Gastroesophageal sphincter (tissue), 4 donors: ENCODE measurements at regions not wholly inside any gene's neighbourhood (a gene's known extent, or its start where the extent isn't known, plus 50 kb on each side); places are given as distances from the start of the nearest gene placed in this dataset.

Source experiments
- ATAC-seq: fragments of 150-250 bp; one replicate; pipeline ENCODE4 v1.9.1; 2016; ENCODE audit warnings: mild to moderate bottlenecking, moderate library complexity
- H3K27ac ChIP-seq, 4 donors: fragments of 200-600 bp; sonication (generic) in 3 of 4; 1 replicate in 3 of 4; 2 replicates in 1 of 4; pipeline ENCODE4 v1.5.1; 2016 to 2019
- H3K27me3 ChIP-seq: fragments of 200-600 bp; sonication (generic); one replicate; pipeline ENCODE4 v1.5.1; 2019
- H3K36me3 ChIP-seq, 2 donors: fragments of 200-600 bp; sonication (generic); one replicate each; pipeline ENCODE4 v1.5.1; 2019; ENCODE audit warnings: control low read depth in 1 of 2
- H3K4me1 ChIP-seq, 3 donors: fragments of 200-600 bp; sonication (generic); 1 replicate in 2 of 3; 2 replicates in 1 of 3; pipeline ENCODE4 v1.5.1; 2016 to 2019; ENCODE audit warnings: control low read depth in 2 of 3
- H3K4me3 ChIP-seq, 2 donors: fragments of 200-600 bp; sonication (generic); one replicate each; pipeline ENCODE4 v1.5.1; 2019; ENCODE audit warnings: mild to moderate bottlenecking in 1 of 2, moderate library complexity in 1 of 2
- H3K9me3 ChIP-seq, 3 donors: fragments of 200-600 bp; sonication (generic); one replicate each; pipeline ENCODE4 v1.5.1; 2017 to 2019; ENCODE audit warnings: control low read depth in 2 of 3
- CTCF ChIP-seq, 4 experiments: fragments of 200-600 bp in 2 of 4; fragments of 450-650 bp in 2 of 4; sonication (generic) in 1 of 4; IDR thresholded peaks; one replicate each; pipeline ENCODE4 v1.5.1; 2017 to 2019; ENCODE audit warnings: antibody characterized with exemption in 4 of 4, mild to moderate bottlenecking in 2 of 4, moderate library complexity in 2 of 4
- EP300 ChIP-seq: sonication (generic); formaldehyde crosslinking; IDR thresholded peaks from one replicate; pipeline ENCODE4 v1.6.1; 2017; ENCODE audit warnings: antibody characterized with exemption, mild to moderate bottlenecking
- POLR2A ChIP-seq, 2 donors: fragments of 450-650 bp; IDR thresholded peaks; one replicate each; pipeline ENCODE4 v1.6.1; 2017; ENCODE audit warnings: antibody characterized with exemption in 2 of 2, mild to moderate bottlenecking in 2 of 2, moderate library complexity in 1 of 2
- POLR2AphosphoS5 ChIP-seq: sonication (generic); formaldehyde crosslinking; IDR thresholded peaks from one replicate; pipeline ENCODE4 v1.6.1; 2017; ENCODE audit warnings: antibody characterized with exemption
- WGBS, 2 donors: methylation state at CpG; one replicate each; pipeline ENCODE4 v1.1.5; 2018; ENCODE audit warnings: low coverage in 1 of 2; 5-methylcytosine and 5-hydroxymethylcytosine counted together

- no peak for ATAC-seq
- WGBS, 2 donors = 52 to 68% methylated on average over 2 of the region's 2 CpGs
These were observed 254.1 kb upstream of the RXFP2 start for GRCh38 chr13:31485183-31485582.

DNA sequence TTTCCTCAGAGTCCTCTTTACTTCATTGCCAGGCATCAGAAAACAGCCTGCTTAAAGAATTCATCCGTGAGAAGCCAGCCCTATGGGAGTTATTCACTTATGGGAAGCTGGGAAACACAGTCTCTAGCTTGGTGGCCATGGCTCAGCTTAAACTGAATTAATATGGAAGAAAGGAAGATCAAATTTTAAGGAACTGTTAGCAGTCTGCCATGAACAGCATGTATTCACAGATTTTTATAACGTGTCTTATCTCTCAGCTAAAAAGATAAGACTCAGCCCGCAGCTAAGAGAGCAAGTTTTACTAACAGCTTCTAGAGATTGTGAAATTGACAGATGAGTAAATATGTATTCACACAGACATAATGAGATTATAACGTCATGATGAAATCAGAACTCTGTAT lies 253.7 kb upstream of the RXFP2 start:
- no peaks in the 10 kb centered on the region for H3K27me3 ChIP-seq
- no peaks in the 10 kb centered on the region for H3K4me1 ChIP-seq
- ATAC-seq = no peak
- H3K36me3 ChIP-seq = no peaks in the 10 kb centered on the region
- H3K27ac ChIP-seq = no peak overlapping the region
- TF ChIP-seq POLR2A (IDR thresholded peaks at IDR 0.05) (no peak), CTCF (IDR thresholded peaks at IDR 0.05) (no peak), POLR2AphosphoS5 (no peak), EP300 (no peak)
- no peak overlapping the region for H3K4me3 ChIP-seq
- 22 to 41% methylated on average over 4 of the region's 4 CpGs for WGBS, 2 donors
- no peaks in the 10 kb centered on the region for H3K9me3 ChIP-seq

More at GRCh38 chr13:31485183-31485582, 254.1 kb upstream of the RXFP2 start:
- no peak overlapping the region for H3K4me3 ChIP-seq
- no peak overlapping the region for H3K27ac ChIP-seq
- H3K4me1 ChIP-seq = no peaks in the 10 kb centered on the region
- no peaks in the 10 kb centered on the region for H3K9me3 ChIP-seq
- TF ChIP-seq CTCF (IDR thresholded peaks at IDR 0.05) (no peak), EP300 (no peak), POLR2AphosphoS5 (no peak), POLR2A (IDR thresholded peaks at IDR 0.05) (no peak)
- H3K36me3 ChIP-seq = no peaks in the 10 kb centered on the region
- no peaks in the 10 kb centered on the region for H3K27me3 ChIP-seq

DNA sequence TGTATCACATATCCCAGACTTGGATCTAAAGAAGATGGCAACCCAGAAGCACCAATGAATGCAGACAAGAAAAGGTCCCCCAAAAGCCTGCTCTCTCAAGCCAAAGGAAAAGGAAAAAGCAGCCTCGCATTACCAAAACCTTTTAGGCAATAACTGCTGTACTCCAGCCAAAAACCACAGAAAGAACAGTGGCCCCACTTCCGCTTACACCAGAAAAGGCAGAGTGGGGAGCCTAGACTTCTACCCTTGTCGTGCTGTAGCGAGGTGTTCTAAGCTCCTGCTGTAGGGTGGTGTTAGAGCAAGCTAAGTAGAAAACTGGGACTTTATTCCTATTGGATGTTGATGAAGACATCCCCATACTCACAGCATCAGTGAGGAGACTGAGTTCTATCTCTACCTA lies 244.0 kb upstream of the RXFP2 start:
- Histone ChIP-seq H3K27ac (no peak overlapping the region), H3K27me3 (no peaks in the 10 kb centered on the region), H3K9me3 (peaks cover 0 to 32% (median 0%) of the 10 kb centered on the region in 3 donors), H3K4me1 (no peaks in the 10 kb centered on the region), H3K36me3 (no peaks in the 10 kb centered on the region), H3K4me3 (no peak overlapping the region)
- no peak for ATAC-seq
- TF ChIP-seq CTCF (IDR thresholded peaks at IDR 0.05) (no peak), POLR2AphosphoS5 (no peak), POLR2A (IDR thresholded peaks at IDR 0.05) (no peak), EP300 (no peak)
- WGBS, 2 donors = 81 to 88% methylated on average over 1 to 4 of the region's 4 CpGs

GRCh38 chr13:31499274-31499673 lies 240.1 kb upstream of the RXFP2 start:
- no peak for ATAC-seq
- Histone ChIP-seq H3K4me1 (no peaks in the 10 kb centered on the region), H3K9me3 (peaks cover 0 to 43% (median 0%) of the 10 kb centered on the region in 3 donors), H3K36me3 (no peaks in the 10 kb centered on the region), H3K27me3 (no peaks in the 10 kb centered on the region), H3K27ac (no peak overlapping the region), H3K4me3 (no peak overlapping the region)
- TF ChIP-seq POLR2A (IDR thresholded peaks at IDR 0.05) (no peak), EP300 (no peak), CTCF (IDR thresholded peaks at IDR 0.05) (no peak), POLR2AphosphoS5 (no peak)

GRCh38 chr13:31503626-31504025 lies 235.7 kb upstream of the RXFP2 start:
- TF ChIP-seq POLR2AphosphoS5 = no peak
- no peak for TF ChIP-seq POLR2A (IDR thresholded peaks at IDR 0.05)
- TF ChIP-seq EP300 = no peak
- no peak for TF ChIP-seq CTCF (IDR thresholded peaks at IDR 0.05)
- 72 to 81% methylated on average over 2 to 3 of the region's 3 CpGs for WGBS, 2 donors

More at GRCh38 chr13:31503626-31504025, 235.7 kb upstream of the RXFP2 start:
- Histone ChIP-seq H3K9me3 (peaks cover 0 to 28% (median 0%) of the 10 kb centered on the region in 3 donors), H3K27me3 (no peaks in the 10 kb centered on the region), H3K4me3 (no peak overlapping the region), H3K27ac (no peak overlapping the region), H3K36me3 (no peaks in the 10 kb centered on the region), H3K4me1 (no peaks in the 10 kb centered on the region)
- no peak for ATAC-seq
